ENCODE measurements at regions not wholly inside any gene's neighbourhood (a gene's known extent, or its start where the extent isn't known, plus 50 kb on each side); places are given as distances from the start of the nearest gene placed in this dataset.

DNA sequence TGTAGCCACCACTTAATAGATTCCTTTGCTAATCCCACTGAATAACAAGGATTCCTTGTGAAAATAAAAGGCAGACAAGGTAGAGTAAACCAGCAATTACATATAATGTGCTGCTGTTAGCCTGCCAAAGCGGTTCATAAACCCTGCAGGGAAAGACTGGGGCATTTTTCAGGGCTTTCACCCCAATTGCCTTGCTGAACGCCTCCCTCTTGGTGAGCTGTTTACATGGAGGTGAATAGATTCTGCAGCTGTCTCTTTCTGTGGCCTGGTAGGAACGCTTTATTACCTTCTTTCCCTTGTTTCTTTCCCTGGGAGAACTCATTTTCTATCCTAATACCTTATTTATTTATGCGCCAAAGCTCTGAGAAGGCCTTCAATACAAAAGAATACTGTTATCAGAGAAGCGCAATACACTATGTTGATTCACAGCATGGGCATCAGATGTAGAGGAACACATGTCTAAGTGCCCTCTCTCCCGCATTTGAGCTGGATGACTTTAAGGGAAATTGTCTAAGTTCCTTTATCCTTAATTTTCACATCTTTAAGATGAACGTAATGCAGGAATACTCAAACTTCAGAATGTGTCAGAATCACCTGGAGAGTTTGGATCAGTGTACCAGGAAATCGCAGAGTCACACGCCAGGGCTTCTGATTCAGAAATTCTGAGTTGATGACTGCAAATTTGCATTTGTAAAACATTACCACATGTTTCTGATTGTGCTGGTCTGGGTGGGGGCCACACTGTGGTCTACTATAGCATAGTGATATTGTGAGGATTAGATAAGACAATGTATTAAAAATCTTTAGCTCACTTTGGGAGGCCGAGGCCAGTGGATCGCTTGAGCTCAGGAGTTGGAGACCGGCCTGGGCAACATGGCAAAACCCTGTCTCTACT lies 1203.8 kb downstream of the SORCS3 start:
- TF ChIP-seq POLR2A (IDR thresholded peaks at IDR 0.05) (no peak), EP300 (IDR thresholded peaks at IDR 0.05; ENCODE audit: low read depth) (no peak)
- TF ChIP-seq, protein P1, sequence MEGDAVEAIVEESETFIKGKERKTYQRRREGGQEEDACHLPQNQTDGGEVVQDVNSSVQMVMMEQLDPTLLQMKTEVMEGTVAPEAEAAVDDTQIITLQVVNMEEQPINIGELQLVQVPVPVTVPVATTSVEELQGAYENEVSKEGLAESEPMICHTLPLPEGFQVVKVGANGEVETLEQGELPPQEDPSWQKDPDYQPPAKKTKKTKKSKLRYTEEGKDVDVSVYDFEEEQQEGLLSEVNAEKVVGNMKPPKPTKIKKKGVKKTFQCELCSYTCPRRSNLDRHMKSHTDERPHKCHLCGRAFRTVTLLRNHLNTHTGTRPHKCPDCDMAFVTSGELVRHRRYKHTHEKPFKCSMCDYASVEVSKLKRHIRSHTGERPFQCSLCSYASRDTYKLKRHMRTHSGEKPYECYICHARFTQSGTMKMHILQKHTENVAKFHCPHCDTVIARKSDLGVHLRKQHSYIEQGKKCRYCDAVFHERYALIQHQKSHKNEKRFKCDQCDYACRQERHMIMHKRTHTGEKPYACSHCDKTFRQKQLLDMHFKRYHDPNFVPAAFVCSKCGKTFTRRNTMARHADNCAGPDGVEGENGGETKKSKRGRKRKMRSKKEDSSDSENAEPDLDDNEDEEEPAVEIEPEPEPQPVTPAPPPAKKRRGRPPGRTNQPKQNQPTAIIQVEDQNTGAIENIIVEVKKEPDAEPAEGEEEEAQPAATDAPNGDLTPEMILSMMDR (IDR thresholded peaks at IDR 0.05) = no peak
